Stomach (tissue), 8 donors: ENCODE measurements at regions not wholly inside any gene's neighbourhood (a gene's known extent, or its start where the extent isn't known, plus 50 kb on each side); places are given as distances from the start of the nearest gene placed in this dataset.

Experiments
- DNase-seq, 2 donors: peaks; one replicate each; pipeline versions ENCODE4 v3.0.0 to v3.0.0-alpha.2; 2013 to 2019
- H3K27ac ChIP-seq, 5 donors: fragments of 200-600 bp in 4 of 5; sonication (generic) in 4 of 5; one replicate each; pipeline ENCODE4 v1.5.1; 2013 to 2019; ENCODE audit warnings: mild to moderate bottlenecking in 1 of 5, moderate library complexity in 1 of 5
- H3K27me3 ChIP-seq, 3 donors: fragments of 200-600 bp; sonication (generic); one replicate each; pipeline ENCODE4 v1.5.1; 2017 to 2019; ENCODE audit warnings: mixed run types in 1 of 3
- H3K36me3 ChIP-seq, 4 donors: fragments of 200-600 bp; sonication (generic); 1 replicate in 3 of 4; 2 replicates in 1 of 4; pipeline ENCODE4 v1.5.1; 2016 to 2019
- H3K4me1 ChIP-seq, 4 donors: fragments of 200-600 bp; sonication (generic); one replicate each; pipeline ENCODE4 v1.5.1; 2016 to 2019
- H3K4me3 ChIP-seq, 4 donors: fragments of 200-600 bp; sonication (generic) in 3 of 4; one replicate each; pipeline ENCODE4 v1.5.1; 2016 to 2019; ENCODE audit warnings: mild to moderate bottlenecking in 1 of 4
- H3K9me3 ChIP-seq, 4 donors: fragments of 200-600 bp; sonication (generic); one replicate each; pipeline ENCODE4 v1.5.1; 2016 to 2019
- EP300 ChIP-seq: sonication (generic); formaldehyde crosslinking; IDR thresholded peaks from one replicate; pipeline ENCODE4 v1.6.1; 2017; ENCODE audit warnings: antibody characterized with exemption
- POLR2A ChIP-seq, 4 donors: fragments of 450-650 bp; IDR thresholded peaks; one replicate each; pipeline ENCODE4 v1.6.1; 2016; ENCODE audit warnings: antibody characterized with exemption in 4 of 4, control low read depth in 2 of 4, mild to moderate bottlenecking in 1 of 4, moderate library complexity in 1 of 4
- POLR2AphosphoS5 ChIP-seq, 3 donors: sonication (generic); formaldehyde crosslinking; IDR thresholded peaks; one replicate each; pipeline ENCODE4 v1.6.1; 2016; ENCODE audit warnings: antibody characterized with exemption in 3 of 3
- WGBS, 5 donors: extraction: QIAGEN DNeasy Blood & Tissue Kit in 3 of 5; methylation state at CpG; one replicate each; pipeline versions ENCODE4 v1.1.5 to v1.1.7; 2013 to 2018; 5-methylcytosine and 5-hydroxymethylcytosine counted together
- intact Hi-C: fragments of 100-400 bp; cut with DNase I; formaldehyde crosslinking; loops from one replicate; pipeline ENCODE4 v1.15.1; 2023; ENCODE audit warnings: low total_unique reads
- TF ChIP-seq, protein P1 (sequence below), 7 experiments: fragments of 450-650 bp in 4 of 7; fragments of 200-600 bp in 3 of 7; sonication (generic) in 3 of 7; IDR thresholded peaks; one replicate each; pipeline ENCODE4 v1.5.1; 2016 to 2019; ENCODE audit warnings: antibody characterized with exemption in 7 of 7, control low read depth in 2 of 7, mild to moderate bottlenecking in 1 of 7
- donor health status: healthy with polysubstance abuse.
- donor health status: Bipolar disorder and iron deficiency.
- donor health status: healthy.

DNA sequence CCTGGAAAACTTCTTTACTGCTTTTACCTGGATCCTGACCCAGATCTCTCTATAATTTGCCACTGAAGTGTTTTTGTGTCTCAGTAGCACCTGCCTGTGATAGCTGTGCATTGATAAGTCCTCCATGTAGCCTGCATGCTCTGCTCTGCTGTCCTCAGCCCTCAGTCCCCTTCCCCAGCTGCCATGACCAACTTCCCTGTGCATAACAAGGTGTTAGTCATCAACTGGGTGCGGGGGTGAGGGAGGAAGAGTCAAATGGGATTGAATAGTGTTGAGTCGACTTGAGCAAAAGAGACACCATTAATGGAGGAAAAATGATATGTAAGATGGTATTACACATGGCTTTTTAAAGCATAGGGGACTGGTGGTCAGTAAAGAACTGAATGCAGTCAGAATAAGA, 92.2 kb upstream of the PLET1 start:
- H3K4me3 ChIP-seq = no peak overlapping the region
- intact Hi-C loops = no loop called here
- no peaks in the 10 kb centered on the region for H3K9me3 ChIP-seq
- no peaks in the 10 kb centered on the region for H3K4me1 ChIP-seq
- no peaks in the 10 kb centered on the region for H3K36me3 ChIP-seq
- TF ChIP-seq POLR2AphosphoS5 (IDR thresholded peaks at IDR 0.05) = no peak
- no peaks in the 10 kb centered on the region for H3K27me3 ChIP-seq
- 77 to 91% (median 80%) methylated on average over 2 of the region's 2 CpGs for WGBS, 5 donors
- DNase-seq = no peak
- H3K27ac ChIP-seq = no peak overlapping the region

- Histone ChIP-seq H3K27ac (no peak overlapping the region), H3K27me3 (no peaks in the 10 kb centered on the region)
- intact Hi-C loops = no loop called here
Measured at GRCh38 chr11:112354364-112354763, 93.7 kb upstream of the PLET1 start.

DNA sequence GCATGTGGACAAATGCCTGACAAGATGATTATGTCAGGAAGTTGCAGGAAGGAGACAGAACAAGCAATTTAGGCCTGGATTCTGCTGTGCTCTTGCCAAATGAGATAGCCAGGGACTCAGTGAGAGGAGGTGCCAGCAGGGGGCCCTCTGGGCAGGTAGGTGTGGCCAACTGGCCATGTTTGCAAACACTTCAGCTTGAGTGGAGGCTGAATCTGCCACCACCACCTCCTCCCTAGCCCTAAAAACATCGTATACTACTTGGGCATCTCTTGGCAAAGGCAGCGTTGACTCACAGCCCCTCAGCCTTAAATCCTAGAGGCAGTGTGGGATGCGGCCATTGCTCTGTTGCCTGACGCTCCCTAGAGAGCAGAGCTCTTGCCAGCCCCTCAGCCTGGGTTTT, 95.1 kb upstream of the PLET1 start:
- no peaks in the 10 kb centered on the region for H3K36me3 ChIP-seq
- H3K4me3 ChIP-seq = no peak overlapping the region
- intact Hi-C loops = no loop called here
- WGBS, 5 donors = 70 to 89% (median 75%) methylated on average over 4 of the region's 4 CpGs
- TF ChIP-seq, protein P1, sequence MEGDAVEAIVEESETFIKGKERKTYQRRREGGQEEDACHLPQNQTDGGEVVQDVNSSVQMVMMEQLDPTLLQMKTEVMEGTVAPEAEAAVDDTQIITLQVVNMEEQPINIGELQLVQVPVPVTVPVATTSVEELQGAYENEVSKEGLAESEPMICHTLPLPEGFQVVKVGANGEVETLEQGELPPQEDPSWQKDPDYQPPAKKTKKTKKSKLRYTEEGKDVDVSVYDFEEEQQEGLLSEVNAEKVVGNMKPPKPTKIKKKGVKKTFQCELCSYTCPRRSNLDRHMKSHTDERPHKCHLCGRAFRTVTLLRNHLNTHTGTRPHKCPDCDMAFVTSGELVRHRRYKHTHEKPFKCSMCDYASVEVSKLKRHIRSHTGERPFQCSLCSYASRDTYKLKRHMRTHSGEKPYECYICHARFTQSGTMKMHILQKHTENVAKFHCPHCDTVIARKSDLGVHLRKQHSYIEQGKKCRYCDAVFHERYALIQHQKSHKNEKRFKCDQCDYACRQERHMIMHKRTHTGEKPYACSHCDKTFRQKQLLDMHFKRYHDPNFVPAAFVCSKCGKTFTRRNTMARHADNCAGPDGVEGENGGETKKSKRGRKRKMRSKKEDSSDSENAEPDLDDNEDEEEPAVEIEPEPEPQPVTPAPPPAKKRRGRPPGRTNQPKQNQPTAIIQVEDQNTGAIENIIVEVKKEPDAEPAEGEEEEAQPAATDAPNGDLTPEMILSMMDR (IDR thresholded peaks at IDR 0.05) = no peak
- TF ChIP-seq EP300 = no peak
- no peak for TF ChIP-seq POLR2AphosphoS5 (IDR thresholded peaks at IDR 0.05)
- TF ChIP-seq POLR2A (IDR thresholded peaks at IDR 0.05) = no peak
- H3K27ac ChIP-seq = no peak overlapping the region
- H3K9me3 ChIP-seq = no peaks in the 10 kb centered on the region
- peak; percentile 30 to 31 for DNase-seq
- no peaks in the 10 kb centered on the region for H3K4me1 ChIP-seq
- H3K27me3 ChIP-seq = no peaks in the 10 kb centered on the region

More at GRCh38 chr11:112354364-112354763, 93.7 kb upstream of the PLET1 start:
- no peak for DNase-seq
- TF ChIP-seq POLR2A (IDR thresholded peaks at IDR 0.05) = no peak
- TF ChIP-seq POLR2AphosphoS5 (IDR thresholded peaks at IDR 0.05) = no peak
- no peak for TF ChIP-seq EP300
- TF ChIP-seq, protein P1 (IDR thresholded peaks at IDR 0.05) = no peak
- H3K36me3 ChIP-seq = no peaks in the 10 kb centered on the region
- H3K4me1 ChIP-seq = no peaks in the 10 kb centered on the region
- no peaks in the 10 kb centered on the region for H3K9me3 ChIP-seq
- H3K4me3 ChIP-seq = no peak overlapping the region
- WGBS, 5 donors = 93 to 97% (median 95%) methylated on average over 3 of the region's 3 CpGs

DNA sequence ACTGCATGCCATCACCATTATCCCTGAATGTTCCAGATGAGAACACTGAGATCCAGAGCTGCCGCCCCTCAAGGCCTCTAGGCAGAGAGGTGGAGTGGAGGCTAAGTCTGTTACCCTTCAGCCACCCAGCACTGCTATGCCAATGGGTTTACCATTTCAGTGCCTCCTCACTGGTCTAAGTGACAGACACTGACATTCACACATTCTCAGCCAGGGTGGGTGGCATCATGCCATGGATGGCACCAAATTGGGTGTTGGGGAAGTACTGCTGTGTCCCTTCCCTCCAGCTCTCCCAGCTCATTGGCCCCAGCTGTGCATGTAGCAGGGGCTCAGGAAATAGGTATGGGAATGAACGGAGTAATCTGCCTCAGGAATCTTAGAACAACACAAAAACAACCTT, 96.8 kb upstream of the PLET1 start:
- intact Hi-C loops = no loop called here
- H3K27ac ChIP-seq = no peak overlapping the region
- no peaks in the 10 kb centered on the region for H3K27me3 ChIP-seq
- WGBS, 5 donors = 73 to 83% (median 81%) methylated on average over 1 to 2 of the region's 2 CpGs
- H3K9me3 ChIP-seq = no peaks in the 10 kb centered on the region
- no peak overlapping the region for H3K4me3 ChIP-seq
- H3K4me1 ChIP-seq = no peaks in the 10 kb centered on the region
- H3K36me3 ChIP-seq = no peaks in the 10 kb centered on the region
- TF ChIP-seq POLR2A (IDR thresholded peaks at IDR 0.05) = no peak
- TF ChIP-seq, protein P1 (IDR thresholded peaks at IDR 0.05) = no peak
- no peak for DNase-seq

- no peak overlapping the region for H3K4me3 ChIP-seq
- H3K4me1 ChIP-seq = peaks cover 0 to 16% (median 0%) of the 10 kb centered on the region in 4 donors
- DNase-seq = no peak
- H3K27ac ChIP-seq = no peak overlapping the region
- intact Hi-C loops = no loop called here
- H3K36me3 ChIP-seq = no peaks in the 10 kb centered on the region
- no peaks in the 10 kb centered on the region for H3K9me3 ChIP-seq
- TF ChIP-seq POLR2AphosphoS5 (IDR thresholded peaks at IDR 0.05) (no peak), POLR2A (IDR thresholded peaks at IDR 0.05) (no peak), EP300 (no peak)
- TF ChIP-seq, protein P1 (IDR thresholded peaks at IDR 0.05) = no peak
- WGBS, 5 donors = 83 to 85% (median 83%) methylated on average over 3 of the region's 3 CpGs
- H3K27me3 ChIP-seq = no peaks in the 10 kb centered on the region
Measured at GRCh38 chr11:112361396-112361795, 100.7 kb upstream of the PLET1 start.
